ENCODE measurements at regions not wholly inside any gene's neighbourhood (a gene's known extent, or its start where the extent isn't known, plus 50 kb on each side); places are given as distances from the start of the nearest gene placed in this dataset.

- WGBS (ENCODE audit: insufficient coverage, low coverage, missing lambda C conversion rate) = 0% methylated on average over 8 of the region's 9 CpGs
- in situ Hi-C loops (cut with MboI) = no loop called here
- ChIA-PET POLR2A (interaction anchor here (0.6 kb wide), 1 partner anchor 26 kb away, joined by 3 read pairs; no protein-coding TSS in a partner anchor), CTCF (ENCODE audit: low intra/inter-chr PET ratio) (no interaction called here)
- H3K27ac ChIP-seq (ENCODE audit: extremely low read depth, low read depth, low read length) = no peak overlapping the region
- H4K20me1 ChIP-seq (replicated peaks; ENCODE audit: control insufficient read depth, insufficient read depth, low read length) = no peaks in the 10 kb centered on the region
- no peak overlapping the region for H2AFZ ChIP-seq (ENCODE audit: low read depth, low read length)
- no peaks in the 10 kb centered on the region for H3K27me3 ChIP-seq (ENCODE audit: control insufficient read depth in 2 of 2, insufficient read depth in 2 of 2, low read length in 2 of 2)
- ATAC-seq (no peak), FAIRE-seq (no peak), DNase-seq (ENCODE audit: extremely low read depth in 1 of 4, low spot score in 3 of 4) (no peak)
- H3K4me1 ChIP-seq (replicated peaks in 1 of 2; ENCODE audit: control insufficient read depth in 2 of 2, insufficient read depth in 2 of 2, low read length in 2 of 2) = no peaks in the 10 kb centered on the region
- TF ChIP-seq NR2F6 (CRISPR knock-in tag; IDR thresholded peaks at IDR 0.05) (no peak), MNT (conservative IDR thresholded peaks at IDR 0.05) (no peak), ZNF184 (CRISPR knock-in tag; IDR thresholded peaks at IDR 0.05) (no peak), MAFF (IDR thresholded peaks at IDR 0.05; ENCODE audit: low read length) (no peak), BCL6 (CRISPR knock-in tag; IDR thresholded peaks at IDR 0.05) (no peak), GMEB1 (CRISPR knock-in tag; IDR thresholded peaks at IDR 0.05) (no peak), EHMT2 (IDR thresholded peaks at IDR 0.05) (no peak), ILF3 (IDR thresholded peaks at IDR 0.05; ENCODE audit: borderline replicate concordance) (no peak), ETS2 (tag; IDR thresholded peaks at IDR 0.05; ENCODE audit: borderline replicate concordance, poor library complexity, severe bottlenecking) (no peak), KAT2B (IDR thresholded peaks at IDR 0.05; ENCODE audit: low read depth, low read length) (no peak), SMARCA5 (IDR thresholded peaks at IDR 0.05) (no peak), TCF7L2 (IDR thresholded peaks at IDR 0.05; ENCODE audit: low read depth, low read length) (no peak), EP300 (IDR thresholded peaks at IDR 0.05; ENCODE audit: low read length) (no peak), L3MBTL2 (IDR thresholded peaks at IDR 0.05) (no peak), TAF9B (IDR thresholded peaks at IDR 0.05; ENCODE audit: partially characterized antibody) (no peak), CHD1 (IDR thresholded peaks at IDR 0.05; ENCODE audit: low read length) (no peak)
- no peaks in the 10 kb centered on the region for H3K79me2 ChIP-seq (ENCODE audit: control insufficient read depth, insufficient read depth, low read length)
- no peak overlapping the region for H3K4me3 ChIP-seq
- H3K36me3 ChIP-seq (ENCODE audit: control insufficient read depth, insufficient read depth, low read length) = no peaks in the 10 kb centered on the region
- intact Hi-C loops (cut with micrococcal nuclease) = no loop called here
- no peaks in the 10 kb centered on the region for H3K9me1 ChIP-seq (ENCODE audit: control insufficient read depth, insufficient read depth, low read length)
- H3K9ac ChIP-seq (ENCODE audit: insufficient read depth in 1 of 2, low read depth in 2 of 2, low read length in 2 of 2) = no peak overlapping the region
- no peaks in the 10 kb centered on the region for H3K9me3 ChIP-seq (replicated peaks; ENCODE audit: control insufficient read depth, insufficient read depth, low read depth, low read length)
- no TSS peak for BruUV-seq (replicated peaks)
- no peak overlapping the region for H3K4me2 ChIP-seq (ENCODE audit: insufficient read depth, low read length)
Measured at GRCh38 chr10:104521901-104522694, 119.0 kb upstream of the SORCS3 start.

Data from K562 (cell line).